ENCODE measurements at regions not wholly inside any gene's neighbourhood (a gene's known extent, or its start where the extent isn't known, plus 50 kb on each side); places are given as distances from the start of the nearest gene placed in this dataset.

- TF ChIP-seq POLR2A (IDR thresholded peaks at IDR 0.05) (no peak), CTCF (IDR thresholded peaks at IDR 0.05) (no peak)
Observed at GRCh38 chr1:182278144-182279054, 113.2 kb downstream of the GLUL start.

All from Peyer's patch (tissue), 4 donors.